CD4-positive, alpha-beta T cell (primary cell): ENCODE measurements at regions not wholly inside any gene's neighbourhood (a gene's known extent, or its start where the extent isn't known, plus 50 kb on each side); places are given as distances from the start of the nearest gene placed in this dataset.

ENCODE experiments used
- ATAC-seq: fragments of 200-7000 bp; cut with Tn5 transposase; one replicate; pipeline ENCODE4 v1.10.0; 2022; ENCODE audit warnings: mild to moderate bottlenecking; ENCODE audit not compliant: poor library complexity
- CTCF ChIA-PET: fragments of 350-600 bp; sonication (Branson Sonifier 250); formaldehyde crosslinking; loops from one replicate; lab custom pipeline; 2021; ENCODE audit warnings: antibody characterized with exemption, inconsistent platforms; lab: Charles Lee
- POLR2A ChIA-PET: fragments of 350-600 bp; sonication (Branson Sonifier 250); formaldehyde crosslinking; loops from one replicate; lab custom pipeline; 2021; ENCODE audit warnings: antibody characterized with exemption, inconsistent platforms; lab: Charles Lee
- DNase-seq, 14 experiments: peaks; one replicate each; pipeline ENCODE4 v3.0.0-alpha.2; 2013 to 2020; ENCODE audit warnings: mixed read lengths in 2 of 14
- H3K27ac ChIP-seq, 2 donors: one replicate each; pipeline versions ENCODE4 v1.5.1 to v1.7.0; 2013; ENCODE audit warnings: low read length in 2 of 2, low read depth in 1 of 2, mild to moderate bottlenecking in 1 of 2
- H3K27me3 ChIP-seq, 2 experiments: 1 replicate in 1 of 2; 2 replicates in 1 of 2; pipeline versions ENCODE4 v1.6.1 to v1.7.0; 2013; ENCODE audit warnings: low read length in 2 of 2, control low read depth in 1 of 2, mild to moderate bottlenecking in 1 of 2, moderate library complexity in 1 of 2; ENCODE audit not compliant: insufficient read depth in 2 of 2, control insufficient read depth in 1 of 2
- H3K36me3 ChIP-seq: one replicate; pipeline ENCODE4 v1.6.1; 2013; ENCODE audit warnings: low read length, control low read depth; ENCODE audit not compliant: insufficient read depth
- H3K4me1 ChIP-seq: one replicate; pipeline ENCODE4 v1.6.1; 2013; ENCODE audit warnings: low read length, control low read depth; ENCODE audit not compliant: insufficient read depth
- H3K4me3 ChIP-seq: one replicate; pipeline ENCODE4 v1.5.1; 2013; ENCODE audit warnings: mild to moderate bottlenecking, low read length, moderate library complexity
- H3K9me3 ChIP-seq, 2 experiments: 1 replicate in 1 of 2; 2 replicates in 1 of 2; pipeline versions ENCODE4 v1.6.1 to v1.7.0; 2013; ENCODE audit warnings: low read length in 2 of 2, mild to moderate bottlenecking in 2 of 2, control low read depth in 1 of 2, moderate library complexity in 1 of 2; ENCODE audit not compliant: control insufficient read depth in 1 of 2, insufficient read depth in 1 of 2
- H3K27ac Mint-ChIP-seq: one replicate; pipeline ENCODE4 v1.8.0; 2020; ENCODE audit warnings: mixed read lengths
- H3K27me3 Mint-ChIP-seq: one replicate; pipeline ENCODE4 v1.8.0; 2021; ENCODE audit warnings: mixed read lengths
- H3K36me3 Mint-ChIP-seq: one replicate; pipeline ENCODE4 v1.8.0; 2021; ENCODE audit warnings: low read depth, mixed read lengths
- H3K4me1 Mint-ChIP-seq: one replicate; pipeline ENCODE4 v1.8.0; 2021; ENCODE audit warnings: low read depth, mixed read lengths
- H3K4me3 Mint-ChIP-seq: one replicate; pipeline ENCODE4 v1.8.0; 2020; ENCODE audit warnings: mild to moderate bottlenecking, mixed read lengths
- H3K9me3 Mint-ChIP-seq: one replicate; pipeline ENCODE4 v1.8.0; 2020; ENCODE audit warnings: mixed read lengths
- CTCF ChIP-seq: fragments of 200-600 bp; IDR thresholded peaks from one replicate; pipeline ENCODE4 v1.8.0; 2022; ENCODE audit warnings: antibody characterized with exemption, mild to moderate bottlenecking
- intact Hi-C, 2 experiments: fragments of 100-400 bp; cut with DNase I in 1 of 2; cut with micrococcal nuclease in 1 of 2; formaldehyde crosslinking; loops; one replicate each; pipeline versions ENCODE4 v1.15.1 to v1.9.0; 2023 to 2025; cut with DNase I, micrococcal nuclease

GRCh38 chr16:61309386-61309785 is 726.9 kb downstream of the CDH8 start:
- H3K4me1 Mint-ChIP-seq, result no peaks in the 10 kb centered on the region
- CTCF ChIA-PET, result no interaction called here
- H3K4me3 Mint-ChIP-seq, result no peak overlapping the region
- H3K4me3 ChIP-seq, result no peak overlapping the region
- intact Hi-C loops, result no loop called here
- DNase-seq (no peak), ATAC-seq (no peak)
- H3K9me3 Mint-ChIP-seq, result peaks cover 19% of the 10 kb centered on the region
- H3K36me3 ChIP-seq, result no peaks in the 10 kb centered on the region
- POLR2A ChIA-PET, result no interaction called here
- TF ChIP-seq CTCF, result no peak
- H3K9me3 ChIP-seq, result peaks cover 8 to 12% of the 10 kb centered on the region in 2 experiments
- H3K27ac Mint-ChIP-seq, result no peak overlapping the region
- H3K27me3 Mint-ChIP-seq, result no peaks in the 10 kb centered on the region
- H3K4me1 ChIP-seq, result no peaks in the 10 kb centered on the region
- no peak overlapping the region for H3K27ac ChIP-seq
- H3K36me3 Mint-ChIP-seq, result no peaks in the 10 kb centered on the region
- no peaks in the 10 kb centered on the region for H3K27me3 ChIP-seq

DNA sequence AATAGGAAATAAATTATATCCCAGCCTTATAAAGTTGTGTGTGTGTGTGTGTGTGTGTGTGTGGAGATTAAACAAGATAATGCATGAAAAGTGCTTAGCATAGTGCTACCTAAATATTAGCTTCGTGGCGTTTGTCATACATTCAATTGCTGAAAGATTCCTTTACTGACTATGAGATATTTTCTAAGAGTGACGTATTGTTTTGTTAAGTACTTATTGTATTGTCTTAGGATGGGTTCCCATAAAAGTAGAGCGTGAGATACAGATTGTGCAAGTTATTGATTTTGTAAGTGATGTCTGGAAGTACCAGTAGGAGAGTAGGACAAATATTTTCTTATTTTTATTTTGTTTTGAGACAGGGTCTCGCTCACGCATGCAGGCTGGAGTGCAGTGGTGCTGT is 730.0 kb downstream of the CDH8 start:
- intact Hi-C loops, result no loop called here
- Histone ChIP-seq H3K4me1 (no peaks in the 10 kb centered on the region), H3K27ac (no peak overlapping the region), H3K27me3 (no peaks in the 10 kb centered on the region), H3K4me3 (no peak overlapping the region), H3K9me3 (peaks cover 7 to 16% of the 10 kb centered on the region in 2 experiments), H3K36me3 (no peaks in the 10 kb centered on the region)
- TF ChIP-seq CTCF, result no peak
- H3K36me3 Mint-ChIP-seq, result no peaks in the 10 kb centered on the region
- ChIA-PET CTCF (no interaction called here), POLR2A (no interaction called here)
- DNase-seq, result no peak
- H3K4me1 Mint-ChIP-seq, result no peaks in the 10 kb centered on the region
- no peak overlapping the region for H3K4me3 Mint-ChIP-seq
- H3K9me3 Mint-ChIP-seq, result peaks cover 16% of the 10 kb centered on the region
- no peaks in the 10 kb centered on the region for H3K27me3 Mint-ChIP-seq
- H3K27ac Mint-ChIP-seq, result no peak overlapping the region
- ATAC-seq, result no peak

DNA sequence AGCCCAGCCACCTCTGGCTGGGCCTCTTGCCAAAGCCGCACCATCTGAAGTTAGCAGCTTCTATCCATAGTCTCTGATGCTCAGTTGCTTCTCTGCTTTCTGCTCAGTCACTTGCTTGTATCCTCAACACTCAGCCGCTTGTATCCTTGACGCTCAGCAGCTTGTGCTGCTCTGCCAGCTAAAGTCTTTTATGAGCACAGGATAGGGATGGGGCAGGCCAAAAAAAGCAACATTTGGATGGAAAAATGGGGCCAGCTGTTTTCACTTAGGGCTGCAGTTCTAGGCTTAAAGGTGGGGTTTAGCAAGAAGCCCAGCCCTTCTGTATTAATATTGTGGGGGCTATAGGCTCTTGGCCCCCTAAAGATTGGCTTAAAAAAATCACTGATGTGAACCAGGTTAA is 739.4 kb downstream of the CDH8 start:
- intact Hi-C loops, result no loop called here
- Mint-ChIP-seq H3K27me3 (no peaks in the 10 kb centered on the region), H3K27ac (no peak overlapping the region), H3K4me1 (no peaks in the 10 kb centered on the region), H3K36me3 (no peaks in the 10 kb centered on the region), H3K4me3 (no peak overlapping the region), H3K9me3 (peaks cover 3% of the 10 kb centered on the region)
- H3K27me3 ChIP-seq, result no peaks in the 10 kb centered on the region
- no peaks in the 10 kb centered on the region for H3K4me1 ChIP-seq
- DNase-seq, result no peak
- H3K36me3 ChIP-seq, result no peaks in the 10 kb centered on the region
- no peak overlapping the region for H3K4me3 ChIP-seq
- peaks cover 0 to 16% of the 10 kb centered on the region in 2 experiments for H3K9me3 ChIP-seq
- no peak for ATAC-seq
- CTCF ChIA-PET, result no interaction called here
- TF ChIP-seq CTCF, result no peak
- POLR2A ChIA-PET, result no interaction called here
- H3K27ac ChIP-seq, result no peak overlapping the region
